Spleen (tissue), 11 donors: ENCODE measurements at regions not wholly inside any gene's neighbourhood (a gene's known extent, or its start where the extent isn't known, plus 50 kb on each side); places are given as distances from the start of the nearest gene placed in this dataset.

Experiments used
- DNase-seq: peaks from one replicate; pipeline ENCODE4 v3.0.0-alpha.2; 2020
- H3K27ac ChIP-seq, 8 donors: fragments of 200-600 bp; sonication (generic) in 7 of 8; 1 replicate in 4 of 8; 2 replicates in 4 of 8; pipeline versions ENCODE4 v1.5.0 to v1.8.0; 2016 to 2021; ENCODE audit warnings: inconsistent platforms in 4 of 8, mild to moderate bottlenecking in 4 of 8, moderate library complexity in 1 of 8
- H3K27me3 ChIP-seq, 7 donors: fragments of 200-600 bp; sonication (generic) in 6 of 7; replicated peaks in 1 of 7; 1 replicate in 4 of 7; 2 replicates in 3 of 7; pipeline versions ENCODE4 v1.5.0 to v1.8.0; 2016 to 2021; ENCODE audit warnings: inconsistent platforms in 3 of 7, mild to moderate bottlenecking in 1 of 7
- H3K36me3 ChIP-seq, 6 donors: fragments of 200-600 bp; sonication (generic) in 5 of 6; 1 replicate in 4 of 6; 2 replicates in 2 of 6; pipeline versions ENCODE4 v1.5.0 to v1.8.0; 2016 to 2021; ENCODE audit warnings: inconsistent platforms in 2 of 6
- H3K4me1 ChIP-seq, 6 donors: fragments of 200-600 bp; sonication (generic) in 5 of 6; 1 replicate in 3 of 6; 2 replicates in 3 of 6; pipeline versions ENCODE4 v1.5.0 to v1.8.0; 2016 to 2021; ENCODE audit warnings: inconsistent platforms in 3 of 6
- H3K4me3 ChIP-seq, 8 donors: fragments of 200-600 bp; sonication (generic) in 7 of 8; 1 replicate in 4 of 8; 2 replicates in 4 of 8; pipeline versions ENCODE4 v1.5.0 to v1.8.0; 2016 to 2021; ENCODE audit warnings: inconsistent platforms in 4 of 8, mild to moderate bottlenecking in 4 of 8, moderate library complexity in 2 of 8
- H3K9me3 ChIP-seq, 8 donors: fragments of 200-600 bp; sonication (generic) in 7 of 8; 1 replicate in 4 of 8; 2 replicates in 4 of 8; pipeline versions ENCODE4 v1.5.0 to v1.8.0; 2016 to 2021; ENCODE audit warnings: inconsistent platforms in 4 of 8
- POLR2A ChIP-seq, 3 donors: fragments of 450-650 bp; IDR thresholded peaks; one replicate each; pipeline ENCODE4 v1.5.1; 2017; ENCODE audit warnings: antibody characterized with exemption in 3 of 3, mild to moderate bottlenecking in 1 of 3
- POLR2AphosphoS5 ChIP-seq, 3 donors: sonication (generic); formaldehyde crosslinking; IDR thresholded peaks; one replicate each; pipeline ENCODE4 v1.5.1; 2017; ENCODE audit warnings: antibody characterized with exemption in 3 of 3
- WGBS, 5 donors: extraction: QIAGEN DNeasy Blood & Tissue Kit in 3 of 5; methylation state at CpG; one replicate each; pipeline versions ENCODE4 v1.1.5 to v1.1.7; 2013 to 2018; 5-methylcytosine and 5-hydroxymethylcytosine counted together
- intact Hi-C: fragments of 100-400 bp; cut with DNase I; formaldehyde crosslinking; loops from one replicate; pipeline ENCODE4 v1.15.0; 2023; ENCODE audit warnings: low total_unique reads
- TF ChIP-seq, protein P1 (sequence below), 11 experiments: fragments of 200-600 bp in 7 of 11; fragments of 450-650 bp in 4 of 11; sonication (generic) in 4 of 11; IDR thresholded peaks in 8 of 11; conservative IDR thresholded peaks in 3 of 11; 1 replicate in 7 of 11; 2 replicates in 4 of 11; pipeline versions ENCODE4 v1.4.0 to v1.8.0; 2016 to 2021; ENCODE audit warnings: antibody characterized with exemption in 11 of 11, inconsistent platforms in 4 of 11, mild to moderate bottlenecking in 1 of 11
- donor health status: healthy with polysubstance abuse.
- donor health status: DM: no; HTN: no; CAD: no; lungs with moderate emphysema.
- donor health status: DM: no; HTN: no; CAD: no.
- donor health status: Bipolar disorder and iron deficiency.
- donor health status: healthy.
- donor health status: DM: no; HTN: no; CAD: no.
- donor health status: DM: yes; HTN: yes; CAD: no.

DNA sequence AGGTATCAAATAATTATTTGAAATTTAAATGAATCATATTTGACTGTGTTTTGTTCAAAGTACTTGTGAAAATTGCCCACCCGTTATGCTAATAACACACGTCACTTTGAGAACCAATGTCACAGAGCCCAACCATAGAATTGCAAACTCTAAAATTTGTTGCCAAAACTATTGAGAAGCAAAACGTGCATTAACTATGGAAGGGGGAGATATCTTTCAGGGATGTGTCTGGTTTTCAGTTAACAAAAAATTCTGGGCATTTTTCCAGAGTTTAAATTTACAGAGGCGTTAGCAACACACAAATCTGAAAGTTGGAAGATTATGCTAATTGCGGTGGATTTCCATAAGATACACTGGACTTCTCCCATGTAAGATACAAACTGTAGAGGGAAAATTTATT lies 371.8 kb upstream of the E2F7 start:
- Histone ChIP-seq H3K27ac (no peak overlapping the region), H3K36me3 (no peaks in the 10 kb centered on the region), H3K27me3 (no peaks in the 10 kb centered on the region), H3K9me3 (no peaks in the 10 kb centered on the region), H3K4me3 (no peak overlapping the region), H3K4me1 (no peaks in the 10 kb centered on the region)
- no peak for TF ChIP-seq POLR2AphosphoS5 (IDR thresholded peaks at IDR 0.05)
- TF ChIP-seq POLR2A (IDR thresholded peaks at IDR 0.05): no peak
- TF ChIP-seq, protein P1, sequence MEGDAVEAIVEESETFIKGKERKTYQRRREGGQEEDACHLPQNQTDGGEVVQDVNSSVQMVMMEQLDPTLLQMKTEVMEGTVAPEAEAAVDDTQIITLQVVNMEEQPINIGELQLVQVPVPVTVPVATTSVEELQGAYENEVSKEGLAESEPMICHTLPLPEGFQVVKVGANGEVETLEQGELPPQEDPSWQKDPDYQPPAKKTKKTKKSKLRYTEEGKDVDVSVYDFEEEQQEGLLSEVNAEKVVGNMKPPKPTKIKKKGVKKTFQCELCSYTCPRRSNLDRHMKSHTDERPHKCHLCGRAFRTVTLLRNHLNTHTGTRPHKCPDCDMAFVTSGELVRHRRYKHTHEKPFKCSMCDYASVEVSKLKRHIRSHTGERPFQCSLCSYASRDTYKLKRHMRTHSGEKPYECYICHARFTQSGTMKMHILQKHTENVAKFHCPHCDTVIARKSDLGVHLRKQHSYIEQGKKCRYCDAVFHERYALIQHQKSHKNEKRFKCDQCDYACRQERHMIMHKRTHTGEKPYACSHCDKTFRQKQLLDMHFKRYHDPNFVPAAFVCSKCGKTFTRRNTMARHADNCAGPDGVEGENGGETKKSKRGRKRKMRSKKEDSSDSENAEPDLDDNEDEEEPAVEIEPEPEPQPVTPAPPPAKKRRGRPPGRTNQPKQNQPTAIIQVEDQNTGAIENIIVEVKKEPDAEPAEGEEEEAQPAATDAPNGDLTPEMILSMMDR (IDR thresholded peaks at IDR 0.05 in 8 of 11, conservative IDR thresholded peaks at IDR 0.05 in 3 of 11): no peak
- DNase-seq: no peak
- intact Hi-C loops: no loop called here
- WGBS, 5 donors: 71 to 84% (median 75%) methylated on average over 5 of the region's 5 CpGs

DNA sequence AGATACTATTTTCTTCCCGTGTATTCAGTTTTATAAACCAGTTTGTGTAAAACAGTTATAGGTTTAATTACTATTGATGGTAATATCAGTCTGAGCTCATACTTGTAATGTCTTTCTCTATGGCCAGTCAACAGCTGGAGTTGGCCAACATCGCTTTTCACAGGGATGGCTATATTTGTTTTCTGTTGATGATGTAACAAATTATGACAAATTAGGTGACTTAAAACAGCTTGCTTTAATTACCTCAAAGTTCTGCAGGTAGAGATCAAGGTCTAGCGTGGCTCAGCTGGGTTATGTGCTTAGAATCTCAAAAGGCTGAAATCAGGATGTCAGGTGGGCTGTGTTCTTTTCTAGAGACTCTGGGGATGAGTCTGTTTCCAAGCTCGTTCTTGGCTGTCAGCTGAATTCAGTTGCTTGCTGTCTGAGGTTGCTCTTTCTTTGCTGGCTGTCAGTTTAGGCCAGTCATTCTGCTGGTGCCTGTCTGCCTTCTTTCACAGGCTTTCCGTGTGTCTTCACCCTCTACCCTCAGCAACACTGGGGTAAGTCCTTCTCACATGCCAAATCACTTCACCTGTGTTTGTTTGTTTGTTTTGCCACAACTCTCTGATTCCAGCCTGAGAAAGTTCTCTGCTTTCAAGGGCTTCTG lies 370.2 kb upstream of the E2F7 start:
- no peaks in the 10 kb centered on the region for H3K9me3 ChIP-seq
- no peaks in the 10 kb centered on the region for H3K36me3 ChIP-seq
- TF ChIP-seq POLR2AphosphoS5 (IDR thresholded peaks at IDR 0.05) (no peak), POLR2A (IDR thresholded peaks at IDR 0.05) (no peak)
- TF ChIP-seq, protein P1 (IDR thresholded peaks at IDR 0.05 in 8 of 11, conservative IDR thresholded peaks at IDR 0.05 in 3 of 11): no peak
- H3K4me3 ChIP-seq: no peak overlapping the region
- DNase-seq: no peak
- H3K4me1 ChIP-seq: no peaks in the 10 kb centered on the region
- intact Hi-C loops: no loop called here
- no peak overlapping the region for H3K27ac ChIP-seq
- WGBS, 5 donors: 60 to 75% (median 70%) methylated on average over 5 of the region's 5 CpGs
- H3K27me3 ChIP-seq: no peaks in the 10 kb centered on the region

DNA sequence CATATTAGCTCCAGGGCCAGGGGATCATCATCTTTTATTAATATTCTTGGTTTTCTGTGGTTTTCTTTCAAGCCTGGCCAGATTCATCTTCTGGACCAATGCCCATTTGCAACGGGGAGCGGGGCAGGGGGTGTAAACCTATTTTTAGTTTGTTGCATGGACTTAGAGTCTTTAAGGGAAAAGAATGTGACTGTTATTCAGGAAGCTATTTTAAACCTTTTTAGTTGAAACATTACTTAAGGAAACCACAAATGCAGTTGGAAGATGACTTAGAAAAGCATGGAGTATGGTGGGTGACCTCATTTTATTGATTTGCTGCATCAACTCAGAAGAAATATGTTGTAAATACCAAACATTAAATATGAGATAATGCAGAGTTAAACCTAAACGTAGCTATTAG lies 368.4 kb upstream of the E2F7 start:
- DNase-seq: no peak
- Histone ChIP-seq H3K4me1 (no peaks in the 10 kb centered on the region), H3K4me3 (no peak overlapping the region), H3K27me3 (no peaks in the 10 kb centered on the region), H3K9me3 (no peaks in the 10 kb centered on the region), H3K27ac (no peak overlapping the region), H3K36me3 (no peaks in the 10 kb centered on the region)
- intact Hi-C loops: no loop called here
- 26 to 40% (median 33%) methylated on average over 3 of the region's 3 CpGs for WGBS, 5 donors
- no peak for TF ChIP-seq POLR2AphosphoS5 (IDR thresholded peaks at IDR 0.05)
- TF ChIP-seq, protein P1 (IDR thresholded peaks at IDR 0.05 in 8 of 11, conservative IDR thresholded peaks at IDR 0.05 in 3 of 11): no peak
- TF ChIP-seq POLR2A (IDR thresholded peaks at IDR 0.05): no peak

DNA sequence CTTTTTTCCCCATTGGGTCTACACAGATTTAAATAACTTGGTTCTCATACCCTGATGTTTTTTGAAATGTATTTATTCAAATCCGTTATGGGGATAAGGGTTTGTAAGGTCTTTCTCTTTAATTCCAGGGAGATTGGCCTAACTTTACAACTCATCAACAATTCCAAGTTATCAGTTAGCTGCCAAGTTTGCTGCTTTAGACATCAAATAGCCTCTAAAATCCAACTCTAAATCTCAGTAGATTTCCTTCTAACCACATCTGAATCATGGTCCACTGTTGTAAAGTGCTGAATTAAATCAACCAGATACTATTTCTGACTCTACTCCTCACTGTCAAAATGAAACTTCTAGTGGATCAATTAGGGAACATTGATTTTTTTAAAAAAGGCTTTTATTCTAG lies 364.1 kb upstream of the E2F7 start:
- intact Hi-C loops: no loop called here
- Histone ChIP-seq H3K4me1 (no peaks in the 10 kb centered on the region), H3K27me3 (no peaks in the 10 kb centered on the region), H3K36me3 (no peaks in the 10 kb centered on the region), H3K4me3 (no peak overlapping the region), H3K27ac (no peak overlapping the region), H3K9me3 (peaks cover 0 to 17% (median 7%) of the 10 kb centered on the region in 8 donors)
- TF ChIP-seq, protein P1 (IDR thresholded peaks at IDR 0.05 in 8 of 11, conservative IDR thresholded peaks at IDR 0.05 in 3 of 11): no peak
- no peak for TF ChIP-seq POLR2AphosphoS5 (IDR thresholded peaks at IDR 0.05)
- no peak for TF ChIP-seq POLR2A (IDR thresholded peaks at IDR 0.05)
- 74 to 88% (median 82%) methylated on average over 1 of the region's 1 CpG for WGBS, 5 donors
- no peak for DNase-seq
